HEK293 (cell line): ENCODE measurements at regions not wholly inside any gene's neighbourhood (a gene's known extent, or its start where the extent isn't known, plus 50 kb on each side); places are given as distances from the start of the nearest gene placed in this dataset.

Experiments
- CTCF ChIA-PET: fragments of 350-600 bp; formaldehyde crosslinking; extraction: SDS; loops from one replicate; lab custom pipeline; 2021; ENCODE audit warnings: antibody characterized with exemption; lab: Yijun Ruan, JAX
- POLR2A ChIA-PET: fragments of 300-600 bp; formaldehyde crosslinking; extraction: SDS; loops from one replicate; lab custom pipeline; 2020; ENCODE audit warnings: antibody characterized with exemption, inconsistent platforms; lab: Yijun Ruan, JAX
- H3K27ac ChIP-seq: fragments of 200-500 bp; sonication (Bioruptor generic); 2 replicates; pipeline ENCODE4 v1.5.1; 2014; ENCODE audit warnings: low read depth, low read length, control low read depth, inconsistent platforms; ENCODE audit errors: extremely low read depth
- H3K36me3 ChIP-seq, 2 experiments: fragments of 200-500 bp in 1 of 2; sonication (Bioruptor generic) in 1 of 2; 1 replicate in 1 of 2; 2 replicates in 1 of 2; pipeline ENCODE4 v1.5.1; 2014 to 2017; ENCODE audit warnings: inconsistent platforms in 2 of 2, low read length in 2 of 2; ENCODE audit not compliant: control insufficient read depth in 2 of 2, insufficient read depth in 1 of 2
- H3K4me1 ChIP-seq: fragments of 200-500 bp; sonication (Bioruptor generic); 2 replicates; pipeline ENCODE4 v1.5.1; 2014; ENCODE audit warnings: mild to moderate bottlenecking, low read length, inconsistent platforms; ENCODE audit not compliant: control insufficient read depth, insufficient read depth
- H3K4me3 ChIP-seq: 2 replicates; pipeline ENCODE4 v1.5.1; 2011; ENCODE audit warnings: low read depth, mild to moderate bottlenecking, control low read depth, low read length, moderate library complexity
- H3K9me3 ChIP-seq: fragments of 200-500 bp; sonication (Bioruptor generic); 2 replicates; pipeline ENCODE4 v1.5.1; 2014; ENCODE audit warnings: low read depth, low read length, inconsistent platforms; ENCODE audit not compliant: control insufficient read depth, insufficient read depth
- BCL6B ChIP-seq: fragments of 450-650 bp; formaldehyde crosslinking; IDR thresholded peaks from 2 replicates; pipeline ENCODE4 v1.5.1; 2017; ENCODE audit warnings: missing biosample characterization, missing genetic modification characterization
- FEZF1 ChIP-seq: fragments of 450-650 bp; formaldehyde crosslinking; IDR thresholded peaks from 2 replicates; pipeline ENCODE4 v1.5.1; 2016; ENCODE audit warnings: missing biosample characterization, missing genetic modification characterization
- GLIS1 ChIP-seq: fragments of 450-650 bp; formaldehyde crosslinking; IDR thresholded peaks from 2 replicates; pipeline ENCODE4 v1.5.1; 2016; ENCODE audit warnings: missing biosample characterization, missing genetic modification characterization
- GLIS2 ChIP-seq: fragments of 450-650 bp; formaldehyde crosslinking; IDR thresholded peaks from 2 replicates; pipeline ENCODE4 v1.5.1; 2016; ENCODE audit warnings: missing biosample characterization, missing genetic modification characterization
- HOXA7 ChIP-seq: sonication (generic); formaldehyde crosslinking; IDR thresholded peaks from 2 replicates; pipeline ENCODE4 v1.8.1; 2022; ENCODE audit warnings: missing genetic modification reagents, borderline replicate concordance
- SP3 ChIP-seq: fragments of 450-650 bp; formaldehyde crosslinking; IDR thresholded peaks from 2 replicates; pipeline ENCODE4 v1.5.1; 2016; ENCODE audit warnings: missing biosample characterization, missing genetic modification characterization
- ZBTB48 ChIP-seq: fragments of 450-650 bp; formaldehyde crosslinking; IDR thresholded peaks from 2 replicates; pipeline ENCODE4 v1.5.1; 2016; ENCODE audit warnings: missing biosample characterization, missing genetic modification characterization
- ZIC2 ChIP-seq: fragments of 450-650 bp; formaldehyde crosslinking; IDR thresholded peaks from 2 replicates; pipeline ENCODE4 v1.5.1; 2016; ENCODE audit warnings: missing biosample characterization, missing genetic modification characterization
- ZNF221 ChIP-seq: fragments of 450-650 bp; formaldehyde crosslinking; IDR thresholded peaks from 2 replicates; pipeline ENCODE4 v1.5.1; 2017; ENCODE audit warnings: missing biosample characterization, missing genetic modification characterization, borderline replicate concordance
- ZNF223 ChIP-seq: fragments of 450-650 bp; formaldehyde crosslinking; IDR thresholded peaks from 2 replicates; pipeline ENCODE4 v1.5.1; 2016; ENCODE audit warnings: missing biosample characterization, missing genetic modification characterization
- ZNF239 ChIP-seq: fragments of 450-650 bp; formaldehyde crosslinking; IDR thresholded peaks from 2 replicates; pipeline ENCODE4 v1.5.1; 2016; ENCODE audit warnings: missing biosample characterization, missing genetic modification characterization
- ZNF248 ChIP-seq: fragments of 450-650 bp; formaldehyde crosslinking; IDR thresholded peaks from 2 replicates; pipeline ENCODE4 v1.5.1; 2017; ENCODE audit warnings: missing biosample characterization, missing genetic modification characterization
- ZNF280D ChIP-seq: fragments of 450-650 bp; formaldehyde crosslinking; IDR thresholded peaks from 2 replicates; pipeline ENCODE4 v1.5.1; 2016; ENCODE audit warnings: missing biosample characterization, missing genetic modification characterization
- ZNF366 ChIP-seq: fragments of 450-650 bp; formaldehyde crosslinking; conservative IDR thresholded peaks from 2 replicates; pipeline ENCODE4 v1.5.1; 2016; ENCODE audit warnings: missing biosample characterization, missing genetic modification characterization
- ZNF423 ChIP-seq: fragments of 450-650 bp; formaldehyde crosslinking; IDR thresholded peaks from 2 replicates; pipeline ENCODE4 v1.5.1; 2016; ENCODE audit warnings: missing biosample characterization, missing genetic modification characterization
- ZNF529 ChIP-seq: fragments of 450-650 bp; formaldehyde crosslinking; IDR thresholded peaks from 2 replicates; pipeline ENCODE4 v1.5.1; 2017; ENCODE audit warnings: missing genetic modification characterization, missing biosample characterization; ENCODE audit not compliant: insufficient replicate concordance
- ZNF677 ChIP-seq: fragments of 450-650 bp; IDR thresholded peaks from 2 replicates; pipeline ENCODE4 v1.5.0; 2018; ENCODE audit warnings: missing biosample characterization, mild to moderate bottlenecking, missing genetic modification characterization, moderate library complexity
- TF ChIP-seq, protein P1 (sequence below): fragments of 450-650 bp; formaldehyde crosslinking; IDR thresholded peaks from 2 replicates; pipeline ENCODE4 v1.5.1; 2016; ENCODE audit warnings: missing biosample characterization, missing genetic modification characterization
- TF ChIP-seq, protein P2 (sequence below): fragments of 450-650 bp; formaldehyde crosslinking; IDR thresholded peaks from 2 replicates; pipeline ENCODE4 v1.5.1; 2017; ENCODE audit warnings: missing biosample characterization, mild to moderate bottlenecking, missing genetic modification characterization, moderate library complexity

DNA sequence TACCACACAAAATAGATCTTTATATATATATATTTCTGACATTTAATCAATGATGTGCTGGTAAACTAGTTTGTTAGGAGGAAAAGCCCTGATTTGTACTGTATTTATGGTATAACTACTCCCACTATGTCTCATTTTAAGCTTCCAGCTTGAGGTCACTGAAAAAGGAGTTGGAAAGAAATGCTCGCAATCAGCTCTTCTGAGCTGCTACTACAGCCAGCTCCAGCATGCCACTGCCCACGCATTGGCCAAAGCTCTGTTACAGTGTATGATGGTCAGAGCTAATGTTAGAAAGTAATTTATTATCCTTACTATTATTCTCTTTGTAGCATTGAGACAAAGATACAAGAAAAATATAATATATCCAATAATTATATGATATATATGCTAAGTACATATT, 55.0 kb upstream of the PCED1B start:
- Histone ChIP-seq H3K4me1 (no peaks in the 10 kb centered on the region), H3K36me3 (no peaks in the 10 kb centered on the region), H3K27ac (no peak overlapping the region), H3K4me3 (no peak overlapping the region), H3K9me3 (no peaks in the 10 kb centered on the region)
- ChIA-PET CTCF (interaction anchor here (0.7 to 2.3 kb wide), 5 partner anchors 8 to 953 kb away, joined by 3 to 14 read pairs (median 6); no protein-coding TSS in a partner anchor), POLR2A (no interaction called here)
- no peak for TF ChIP-seq ZNF239 (tag by site-specific recombination)
- TF ChIP-seq ZNF221 (tag by site-specific recombination), result no peak

GRCh38 chr12:47025349-47025748, 54.1 kb upstream of the PCED1B start:
- Histone ChIP-seq H3K9me3 (no peaks in the 10 kb centered on the region), H3K4me1 (no peaks in the 10 kb centered on the region), H3K4me3 (no peak overlapping the region), H3K36me3 (no peaks in the 10 kb centered on the region), H3K27ac (no peak overlapping the region)
- CTCF ChIA-PET, result interaction anchor here (2.0 kb wide), 1 partner anchor 46 kb away, joined by 8 read pairs; no protein-coding TSS in a partner anchor
- TF ChIP-seq GLIS1 (no peak), SP3 (no peak), ZNF677 (tag by site-specific recombination) (no peak), ZNF280D (tag by site-specific recombination) (no peak), ZNF221 (tag by site-specific recombination) (no peak), ZNF529 (tag by site-specific recombination) (no peak), ZBTB48 (tag by site-specific recombination) (no peak), ZIC2 (tag by site-specific recombination) (no peak), ZNF423 (tag by site-specific recombination) (no peak), ZNF223 (no peak), ZNF248 (no peak), ZNF366 (tag by site-specific recombination) (no peak), HOXA7 (CRISPR knock-in tag) (no peak), GLIS2 (tag by site-specific recombination) (no peak), BCL6B (no peak), FEZF1 (tag by site-specific recombination) (no peak)
- TF ChIP-seq, protein P1, sequence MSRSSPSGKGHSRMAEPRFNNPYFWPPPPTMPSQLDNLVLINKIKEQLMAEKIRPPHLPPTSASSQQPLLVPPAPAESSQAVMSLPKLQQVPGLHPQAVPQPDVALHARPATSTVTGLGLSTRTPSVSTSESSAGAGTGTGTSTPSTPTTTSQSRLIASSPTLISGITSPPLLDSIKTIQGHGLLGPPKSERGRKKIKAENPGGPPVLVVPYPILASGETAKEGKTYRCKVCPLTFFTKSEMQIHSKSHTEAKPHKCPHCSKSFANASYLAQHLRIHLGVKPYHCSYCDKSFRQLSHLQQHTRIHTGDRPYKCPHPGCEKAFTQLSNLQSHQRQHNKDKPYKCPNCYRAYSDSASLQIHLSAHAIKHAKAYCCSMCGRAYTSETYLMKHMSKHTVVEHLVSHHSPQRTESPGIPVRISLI (tag by site-specific recombination), result no peak
- TF ChIP-seq, protein P2, sequence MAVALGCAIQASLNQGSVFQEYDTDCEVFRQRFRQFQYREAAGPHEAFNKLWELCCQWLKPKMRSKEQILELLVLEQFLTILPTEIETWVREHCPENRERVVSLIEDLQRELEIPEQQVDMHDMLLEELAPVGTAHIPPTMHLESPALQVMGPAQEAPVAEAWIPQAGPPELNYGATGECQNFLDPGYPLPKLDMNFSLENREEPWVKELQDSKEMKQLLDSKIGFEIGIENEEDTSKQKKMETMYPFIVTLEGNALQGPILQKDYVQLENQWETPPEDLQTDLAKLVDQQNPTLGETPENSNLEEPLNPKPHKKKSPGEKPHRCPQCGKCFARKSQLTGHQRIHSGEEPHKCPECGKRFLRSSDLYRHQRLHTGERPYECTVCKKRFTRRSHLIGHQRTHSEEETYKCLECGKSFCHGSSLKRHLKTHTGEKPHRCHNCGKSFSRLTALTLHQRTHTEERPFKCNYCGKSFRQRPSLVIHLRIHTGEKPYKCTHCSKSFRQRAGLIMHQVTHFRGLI (tag by site-specific recombination), result no peak
- TF ChIP-seq, all 188 proteins: peak for 0
- POLR2A ChIA-PET, result no interaction called here
